Subcutaneous abdominal adipose tissue (tissue), 5 donors: ENCODE measurements at regions not wholly inside any gene's neighbourhood (a gene's known extent, or its start where the extent isn't known, plus 50 kb on each side); places are given as distances from the start of the nearest gene placed in this dataset.
"Not testable (repeated sequence)": the region's sequence is repeated elsewhere in the genome, so short reads cannot be mapped to it uniquely, and the experiment has no call there.

Experiments
- H3K27ac ChIP-seq: one replicate; pipeline ENCODE4 v1.7.0; 2013; ENCODE audit warnings: low read depth, mild to moderate bottlenecking, inconsistent platforms, low read length, moderate library complexity
- H3K27me3 ChIP-seq, 5 donors: one replicate each; pipeline ENCODE4 v1.7.0; 2013; ENCODE audit warnings: low read length in 5 of 5, inconsistent platforms in 1 of 5; ENCODE audit not compliant: control insufficient read depth in 5 of 5, insufficient read depth in 4 of 5
- H3K36me3 ChIP-seq, 5 donors: one replicate each; pipeline ENCODE4 v1.7.0; 2013; ENCODE audit warnings: low read length in 5 of 5; ENCODE audit not compliant: control insufficient read depth in 5 of 5, insufficient read depth in 5 of 5
- H3K4me1 ChIP-seq, 5 donors: one replicate each; pipeline ENCODE4 v1.7.0; 2013; ENCODE audit warnings: low read length in 5 of 5, mild to moderate bottlenecking in 3 of 5, moderate library complexity in 1 of 5; ENCODE audit not compliant: control insufficient read depth in 5 of 5, insufficient read depth in 5 of 5
- H3K4me3 ChIP-seq, 5 donors: one replicate each; pipeline ENCODE4 v1.7.0; 2013; ENCODE audit warnings: low read length in 5 of 5, low read depth in 1 of 5
- H3K9ac ChIP-seq, 5 donors: one replicate each; pipeline ENCODE4 v1.7.0; 2013; ENCODE audit warnings: low read length in 5 of 5, mild to moderate bottlenecking in 4 of 5, moderate library complexity in 3 of 5
- H3K9me3 ChIP-seq, 5 donors: one replicate each; pipeline ENCODE4 v1.7.0; 2013; ENCODE audit warnings: low read length in 5 of 5; ENCODE audit not compliant: control insufficient read depth in 5 of 5
- donor health status: healthy.
- donor health status: healthy.
- donor health status: healthy.
- donor health status: healthy.
- donor health status: healthy.

DNA sequence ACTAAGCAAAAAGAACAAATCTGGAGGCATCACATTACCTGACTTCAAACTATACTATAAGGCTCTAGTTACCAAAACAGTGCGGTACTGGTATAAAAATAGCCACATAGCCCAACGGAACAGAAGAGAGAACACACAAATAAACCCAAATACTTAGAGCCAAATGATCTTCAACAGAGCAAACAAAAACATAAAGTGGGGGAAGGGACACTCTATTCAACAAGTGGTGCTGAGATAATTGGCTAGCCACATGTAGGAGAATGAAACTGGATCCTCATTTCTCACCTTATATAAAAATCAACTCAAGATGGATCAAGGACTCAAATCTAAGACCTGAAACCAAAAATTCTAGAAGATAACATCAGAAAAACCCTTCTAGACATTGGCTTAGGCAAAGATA is 89.9 kb upstream of the ZNF608 start:
- H3K36me3 ChIP-seq, H3K4me3 ChIP-seq, H3K9ac ChIP-seq, H3K4me1 ChIP-seq, H3K27ac ChIP-seq, H3K27me3 ChIP-seq: not testable (repeated sequence)
- peaks cover 0 to 12% (median 5%) of the 10 kb centered on the region in 5 donors for H3K9me3 ChIP-seq

- Histone ChIP-seq H3K9me3 (no peaks in the 10 kb centered on the region), H3K4me3 (no peak overlapping the region), H3K4me1 (peaks cover 0 to 21% (median 9%) of the 10 kb centered on the region in 5 donors), H3K27ac (no peak overlapping the region), H3K9ac (no peak overlapping the region), H3K36me3 (no peaks in the 10 kb centered on the region), H3K27me3 (no peaks in the 10 kb centered on the region)
Observed at GRCh38 chr5:124839371-124839998, 93.0 kb upstream of the ZNF608 start.

DNA sequence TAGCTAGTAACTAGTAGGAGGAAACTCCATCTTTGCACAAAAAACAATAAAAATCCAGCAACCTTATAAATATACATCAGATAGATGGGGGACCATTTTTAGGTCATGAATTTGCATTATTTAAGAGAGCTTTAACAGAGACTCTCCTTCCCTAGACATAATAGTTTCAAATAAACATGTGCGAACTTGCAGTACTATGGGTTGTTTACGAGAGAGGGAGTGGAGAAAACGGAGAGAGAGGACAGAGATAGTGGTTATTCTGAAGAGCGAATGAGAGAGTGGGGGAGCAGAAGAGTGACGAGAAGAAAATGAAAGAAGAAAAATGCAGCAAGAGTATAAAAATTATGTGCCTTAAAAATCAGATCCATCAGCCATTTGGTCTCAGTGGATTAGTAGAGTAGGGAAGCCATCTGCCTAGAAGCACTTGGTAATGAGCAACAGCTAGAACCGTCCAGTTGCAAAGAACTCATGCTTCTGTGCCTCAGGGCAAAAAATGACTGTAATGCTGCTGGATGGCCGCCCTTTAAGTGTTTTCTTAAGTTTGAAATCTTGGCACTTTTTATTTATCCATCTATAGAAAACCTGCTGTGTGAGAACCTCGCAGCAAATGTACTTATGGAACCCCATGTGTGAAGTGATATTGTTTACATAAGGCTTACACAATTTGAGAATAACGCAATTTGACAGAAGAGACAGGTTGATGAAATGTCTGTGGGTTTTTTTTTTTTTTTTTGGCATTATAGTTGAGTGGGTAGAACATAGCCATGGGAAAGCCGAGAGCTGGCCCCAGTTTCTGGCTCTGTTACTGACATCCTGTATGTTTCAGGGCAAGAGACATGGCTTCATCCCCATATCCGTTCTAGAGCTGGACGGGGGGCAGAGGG is 95.6 kb upstream of the ZNF608 start:
- H3K4me3 ChIP-seq: no peak overlapping the region
- H3K27ac ChIP-seq: peak overlapping the region; percentile 55
- no peaks in the 10 kb centered on the region for H3K36me3 ChIP-seq

DNA sequence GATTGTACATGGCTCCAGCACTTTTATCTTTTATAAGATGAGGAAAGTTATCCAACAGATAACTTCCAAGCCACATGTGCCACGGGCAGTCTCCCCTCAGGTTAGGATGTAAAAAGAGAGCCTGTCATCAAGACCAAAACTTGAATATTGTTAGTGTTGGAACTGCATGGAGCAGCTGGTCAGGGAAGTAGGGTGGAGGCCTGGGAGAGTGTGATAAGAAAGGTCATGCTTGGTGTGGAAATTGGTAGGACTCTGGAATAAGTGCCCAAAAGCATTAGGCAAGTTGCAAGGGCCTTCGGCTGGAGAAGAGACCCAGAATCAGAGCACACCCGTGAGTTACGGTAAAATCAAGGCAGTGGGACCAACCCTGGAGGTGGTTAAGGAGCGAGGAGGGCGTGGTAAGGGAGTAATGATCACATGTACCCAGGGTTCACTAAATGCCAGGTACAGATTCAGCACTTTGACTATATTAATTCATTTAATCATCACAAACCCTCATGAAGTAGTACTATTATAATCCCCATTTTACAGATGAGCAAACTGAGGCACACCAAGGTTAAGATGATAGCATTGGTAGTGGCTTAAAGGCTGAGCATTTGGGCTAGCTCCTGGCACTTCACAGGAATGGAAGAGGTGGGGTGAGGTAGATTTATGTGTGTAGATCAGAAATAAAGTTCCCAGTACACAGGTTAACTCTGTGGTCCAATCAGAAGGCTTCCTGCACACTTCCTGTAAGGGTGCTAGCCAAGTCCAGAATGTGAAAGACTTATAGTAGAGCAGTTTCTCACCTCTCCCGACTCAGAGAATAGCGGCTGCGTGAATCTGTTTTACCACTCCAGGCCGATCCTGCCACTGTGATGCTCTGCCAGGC is 96.5 kb upstream of the ZNF608 start:
- Histone ChIP-seq H3K27me3 (no peaks in the 10 kb centered on the region), H3K9ac (peak overlapping the region in 2 of 5 donors; percentile 19 to 35), H3K27ac (peak overlapping the region; percentile 55), H3K36me3 (no peaks in the 10 kb centered on the region), H3K4me1 (peaks cover 0 to 21% (median 9%) of the 10 kb centered on the region in 5 donors), H3K4me3 (no peak overlapping the region), H3K9me3 (no peaks in the 10 kb centered on the region)

More for the DNA sequence above, 95.6 kb upstream of the ZNF608 start:
- H3K4me1 ChIP-seq: peaks cover 0 to 21% (median 9%) of the 10 kb centered on the region in 5 donors
- H3K27me3 ChIP-seq: no peaks in the 10 kb centered on the region
- H3K9me3 ChIP-seq: no peaks in the 10 kb centered on the region
- H3K9ac ChIP-seq: no peak overlapping the region

GRCh38 chr5:124843596-124843899 is 97.1 kb upstream of the ZNF608 start:
- peak overlapping the region in 1 of 5 donors; percentile 19 for H3K9ac ChIP-seq
- H3K9me3 ChIP-seq: no peaks in the 10 kb centered on the region
- no peaks in the 10 kb centered on the region for H3K36me3 ChIP-seq
- H3K27ac ChIP-seq: peak overlapping the region; percentile 55
- peaks cover 0 to 21% (median 9%) of the 10 kb centered on the region in 5 donors for H3K4me1 ChIP-seq
- no peaks in the 10 kb centered on the region for H3K27me3 ChIP-seq
- H3K4me3 ChIP-seq: no peak overlapping the region

DNA sequence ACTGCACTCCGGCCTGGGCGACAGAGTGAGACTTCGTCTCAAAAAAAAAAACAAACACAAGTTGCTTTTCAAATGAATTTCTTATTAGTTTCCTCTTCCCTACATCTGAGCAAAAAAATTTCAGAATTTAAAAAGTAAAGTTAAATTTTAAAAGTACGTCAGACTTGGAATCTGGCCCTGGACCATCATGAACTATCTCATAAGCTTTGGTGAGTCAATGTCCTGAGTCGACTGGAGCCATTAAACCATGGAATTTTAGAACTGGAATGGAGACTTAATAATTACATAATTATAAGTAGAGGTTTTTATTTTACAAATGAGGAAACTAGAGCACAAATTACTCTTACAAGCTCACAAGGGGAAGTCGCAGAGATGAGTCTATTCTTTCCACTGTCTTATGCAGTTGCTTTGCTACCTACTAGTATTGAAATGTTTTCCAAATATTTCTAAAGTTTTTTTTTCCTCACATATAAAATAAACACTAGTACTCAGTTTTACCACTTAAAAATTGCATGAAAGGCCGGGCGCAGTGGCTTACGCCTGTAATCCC is 98.0 kb upstream of the ZNF608 start:
- Histone ChIP-seq H3K4me1 (peaks cover 0 to 21% (median 9%) of the 10 kb centered on the region in 5 donors), H3K27me3 (no peaks in the 10 kb centered on the region), H3K36me3 (no peaks in the 10 kb centered on the region), H3K9me3 (no peaks in the 10 kb centered on the region), H3K27ac (no peak overlapping the region), H3K4me3 (no peak overlapping the region), H3K9ac (no peak overlapping the region)

GRCh38 chr5:124847907-124848306 is 101.5 kb upstream of the ZNF608 start:
- Histone ChIP-seq H3K4me1 (peaks cover 0 to 10% (median 5%) of the 10 kb centered on the region in 5 donors), H3K9me3 (no peaks in the 10 kb centered on the region), H3K36me3 (no peaks in the 10 kb centered on the region), H3K9ac (no peak overlapping the region), H3K27me3 (no peaks in the 10 kb centered on the region), H3K4me3 (no peak overlapping the region), H3K27ac (no peak overlapping the region)

DNA sequence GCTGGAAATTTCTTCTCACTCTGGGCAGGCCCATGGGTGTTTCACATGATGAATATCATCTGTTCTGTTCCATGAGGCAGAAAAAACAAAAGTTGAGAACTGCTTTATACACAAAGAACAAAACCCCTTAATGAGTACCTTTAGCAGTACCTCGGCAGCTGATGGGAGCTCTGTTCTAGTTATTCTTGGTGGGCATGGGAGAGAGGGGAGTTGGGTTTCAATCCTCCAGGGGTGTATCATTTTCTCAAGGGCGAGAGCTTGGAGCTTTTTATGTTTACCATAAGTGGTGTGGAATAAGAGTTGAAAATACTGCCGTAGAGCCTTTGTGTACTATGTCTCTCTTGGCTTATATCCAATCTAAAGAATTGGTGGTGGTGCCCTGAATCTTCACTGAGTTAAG is 103.3 kb upstream of the ZNF608 start:
- no peaks in the 10 kb centered on the region for H3K36me3 ChIP-seq
- no peak overlapping the region for H3K27ac ChIP-seq

DNA sequence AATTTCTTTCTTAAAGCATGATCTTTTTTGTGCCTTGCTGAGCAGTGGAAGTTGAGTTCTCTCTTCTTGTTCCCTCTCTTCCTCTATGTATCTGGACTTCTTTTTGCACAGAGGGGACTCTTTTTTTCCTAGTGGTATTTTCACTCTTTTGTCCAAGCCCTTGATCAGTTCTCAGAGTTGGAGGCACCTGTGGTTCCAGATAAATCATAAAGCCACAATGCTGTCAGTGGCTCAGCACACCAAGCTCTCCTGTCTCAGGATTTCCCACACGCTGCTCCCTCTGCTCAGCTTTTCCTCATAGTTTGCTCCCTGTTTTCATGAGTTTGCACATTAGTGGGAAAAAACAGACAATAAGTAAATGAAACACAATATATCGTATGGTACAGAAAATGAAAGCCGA is 110.3 kb upstream of the ZNF608 start:
- H3K27me3 ChIP-seq: no peaks in the 10 kb centered on the region
- no peak overlapping the region for H3K27ac ChIP-seq
- H3K4me1 ChIP-seq: peaks cover 0 to 19% (median 10%) of the 10 kb centered on the region in 5 donors
- no peak overlapping the region for H3K9ac ChIP-seq
- no peak overlapping the region for H3K4me3 ChIP-seq
- H3K9me3 ChIP-seq: no peaks in the 10 kb centered on the region
- H3K36me3 ChIP-seq: no peaks in the 10 kb centered on the region

More for the DNA sequence above, 103.3 kb upstream of the ZNF608 start:
- no peaks in the 10 kb centered on the region for H3K9me3 ChIP-seq
- no peak overlapping the region for H3K4me3 ChIP-seq
- no peaks in the 10 kb centered on the region for H3K4me1 ChIP-seq
- H3K27me3 ChIP-seq: no peaks in the 10 kb centered on the region
- H3K9ac ChIP-seq: no peak overlapping the region
